ENCODE measurements at regions not wholly inside any gene's neighbourhood (a gene's known extent, or its start where the extent isn't known, plus 50 kb on each side); places are given as distances from the start of the nearest gene placed in this dataset.

DNA sequence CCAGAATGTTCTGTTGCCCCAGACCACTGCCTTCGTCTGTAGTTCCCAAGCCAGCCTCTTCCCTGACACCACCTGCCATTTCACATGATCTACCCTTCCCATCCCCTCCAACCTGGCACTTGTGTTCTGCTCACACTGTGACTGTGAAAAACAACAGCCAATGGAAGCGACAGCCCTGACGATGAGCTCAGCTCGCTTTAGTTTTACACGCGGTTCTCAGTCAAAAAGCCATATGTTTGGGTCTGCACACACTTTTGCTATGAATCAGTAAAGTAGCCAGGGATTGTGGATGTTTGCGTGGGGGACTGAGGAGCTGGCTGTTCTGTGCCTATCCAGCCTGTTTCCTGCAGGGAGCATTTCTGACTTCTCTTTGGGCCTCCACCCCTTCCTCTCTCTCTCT lies 282.7 kb downstream of the WDR11 start:
- Histone ChIP-seq H2AFZ (ENCODE audit: insufficient read depth, low read length, poor library complexity) (no peak overlapping the region), H3K4me1 (ENCODE audit: control insufficient read depth in 1 of 2, insufficient read depth in 2 of 2, low read length in 2 of 2) (no peaks in the 10 kb centered on the region), H3K27me3 (ENCODE audit: insufficient read depth, low read length) (no peaks in the 10 kb centered on the region), H3K4ac (ENCODE audit: low read depth, low read length) (no peak overlapping the region), H4K91ac (ENCODE audit: low read depth, low read length) (no peak overlapping the region), H2BK120ac (ENCODE audit: insufficient read depth, low read length, poor library complexity) (no peak overlapping the region), H3K9ac (ENCODE audit: low read length) (no peak overlapping the region), H3K14ac (ENCODE audit: low read length) (no peak overlapping the region), H3K23ac (ENCODE audit: low read length) (no peak overlapping the region), H3K4me3 (ENCODE audit: low read depth, low read length) (no peak overlapping the region), H2BK5ac (ENCODE audit: low read depth, low read length, poor library complexity) (no peak overlapping the region), H2AK5ac (ENCODE audit: low read length) (no peak overlapping the region), H3K9me3 (ENCODE audit: insufficient read depth, low read depth, low read length) (peaks cover 2% of the 10 kb centered on the region), H2BK12ac (ENCODE audit: low read length) (no peak overlapping the region), H3K36me3 (ENCODE audit: control insufficient read depth in 1 of 2, insufficient read depth in 2 of 2, low read length in 2 of 2) (no peaks in the 10 kb centered on the region), H4K8ac (ENCODE audit: low read depth, low read length) (no peak overlapping the region), H3K27ac (ENCODE audit: low read depth, low read length) (no peak overlapping the region), H3K4me2 (ENCODE audit: low read length) (no peak overlapping the region), H3K18ac (ENCODE audit: low read length) (no peak overlapping the region), H3K79me1 (ENCODE audit: low read length) (no peaks in the 10 kb centered on the region), H3K79me2 (ENCODE audit: control insufficient read depth, insufficient read depth, low read length, poor library complexity) (no peaks in the 10 kb centered on the region), H4K12ac (ENCODE audit: low read depth, low read length) (no peak overlapping the region)
- WGBS (ENCODE audit: extremely low coverage, insufficient coverage, insufficient read length) = no CpG with 5 or more reads among the region's 7 CpGs
- no peak for DNase-seq

DNA sequence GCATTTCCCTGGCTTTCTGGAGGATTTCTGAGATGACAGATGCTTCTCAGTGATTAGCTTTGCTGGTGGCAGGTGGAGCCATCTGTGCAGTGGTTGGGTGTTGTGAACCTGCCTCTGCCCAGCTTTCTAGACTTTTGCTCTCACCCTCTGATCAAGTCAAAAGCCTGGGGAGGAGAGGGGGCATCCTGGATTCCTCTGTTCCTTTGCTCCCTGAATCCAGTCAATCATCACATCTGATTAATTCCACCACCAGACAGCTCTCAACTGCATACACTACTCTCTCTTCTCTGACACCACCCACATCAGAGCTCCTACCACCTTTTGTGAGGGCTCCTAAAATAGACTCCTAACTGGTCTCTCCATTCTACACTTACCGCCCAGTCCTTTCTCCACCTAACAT lies 283.5 kb downstream of the WDR11 start:
- H3K23ac ChIP-seq (ENCODE audit: low read length) = no peak overlapping the region
- H2BK5ac ChIP-seq (ENCODE audit: low read depth, low read length, poor library complexity) = no peak overlapping the region
- H3K4me1 ChIP-seq (ENCODE audit: control insufficient read depth in 1 of 2, insufficient read depth in 2 of 2, low read length in 2 of 2) = no peaks in the 10 kb centered on the region
- H4K12ac ChIP-seq (ENCODE audit: low read depth, low read length) = no peak overlapping the region
- no peak overlapping the region for H3K27ac ChIP-seq (ENCODE audit: low read depth, low read length)
- no peak overlapping the region for H3K14ac ChIP-seq (ENCODE audit: low read length)
- H3K79me1 ChIP-seq (ENCODE audit: low read length) = no peaks in the 10 kb centered on the region
- peaks cover 2% of the 10 kb centered on the region for H3K9me3 ChIP-seq (ENCODE audit: insufficient read depth, low read depth, low read length)
- H3K79me2 ChIP-seq (ENCODE audit: control insufficient read depth, insufficient read depth, low read length, poor library complexity) = no peaks in the 10 kb centered on the region
- no peak overlapping the region for H3K4me3 ChIP-seq (ENCODE audit: low read depth, low read length)
- H3K4ac ChIP-seq (ENCODE audit: low read depth, low read length) = no peak overlapping the region
- H4K8ac ChIP-seq (ENCODE audit: low read depth, low read length) = no peak overlapping the region
- no peak overlapping the region for H2BK12ac ChIP-seq (ENCODE audit: low read length)
- no CpG with 5 or more reads among the region's 1 CpG for WGBS (ENCODE audit: extremely low coverage, insufficient coverage, insufficient read length)
- no peak overlapping the region for H3K4me2 ChIP-seq (ENCODE audit: low read length)
- no peak overlapping the region for H2AFZ ChIP-seq (ENCODE audit: insufficient read depth, low read length, poor library complexity)
- no peak for DNase-seq
- H3K36me3 ChIP-seq (ENCODE audit: control insufficient read depth in 1 of 2, insufficient read depth in 2 of 2, low read length in 2 of 2) = no peaks in the 10 kb centered on the region
- no peak overlapping the region for H4K91ac ChIP-seq (ENCODE audit: low read depth, low read length)
- no peak overlapping the region for H3K18ac ChIP-seq (ENCODE audit: low read length)
- H3K27me3 ChIP-seq (ENCODE audit: insufficient read depth, low read length) = no peaks in the 10 kb centered on the region
- no peak overlapping the region for H3K9ac ChIP-seq (ENCODE audit: low read length)
- H2AK5ac ChIP-seq (ENCODE audit: low read length) = no peak overlapping the region
- H2BK120ac ChIP-seq (ENCODE audit: insufficient read depth, low read length, poor library complexity) = no peak overlapping the region

GRCh38 chr10:121135512-121135911 lies 284.4 kb downstream of the WDR11 start:
- Histone ChIP-seq H3K27ac (ENCODE audit: low read depth, low read length) (no peak overlapping the region), H3K4ac (ENCODE audit: low read depth, low read length) (no peak overlapping the region), H2BK5ac (ENCODE audit: low read depth, low read length, poor library complexity) (no peak overlapping the region), H4K91ac (ENCODE audit: low read depth, low read length) (no peak overlapping the region), H3K9me3 (ENCODE audit: insufficient read depth, low read depth, low read length) (peaks cover 2% of the 10 kb centered on the region), H3K79me1 (ENCODE audit: low read length) (no peaks in the 10 kb centered on the region), H3K36me3 (ENCODE audit: control insufficient read depth in 1 of 2, insufficient read depth in 2 of 2, low read length in 2 of 2) (no peaks in the 10 kb centered on the region), H3K79me2 (ENCODE audit: control insufficient read depth, insufficient read depth, low read length, poor library complexity) (no peaks in the 10 kb centered on the region), H3K27me3 (ENCODE audit: insufficient read depth, low read length) (no peaks in the 10 kb centered on the region), H3K4me1 (ENCODE audit: control insufficient read depth in 1 of 2, insufficient read depth in 2 of 2, low read length in 2 of 2) (no peaks in the 10 kb centered on the region), H2AFZ (ENCODE audit: insufficient read depth, low read length, poor library complexity) (no peak overlapping the region), H3K9ac (ENCODE audit: low read length) (no peak overlapping the region), H2BK120ac (ENCODE audit: insufficient read depth, low read length, poor library complexity) (no peak overlapping the region), H3K4me3 (ENCODE audit: low read depth, low read length) (no peak overlapping the region), H4K8ac (ENCODE audit: low read depth, low read length) (no peak overlapping the region), H2AK5ac (ENCODE audit: low read length) (no peak overlapping the region), H3K4me2 (ENCODE audit: low read length) (no peak overlapping the region), H3K14ac (ENCODE audit: low read length) (no peak overlapping the region), H3K23ac (ENCODE audit: low read length) (no peak overlapping the region), H2BK12ac (ENCODE audit: low read length) (no peak overlapping the region), H4K12ac (ENCODE audit: low read depth, low read length) (no peak overlapping the region), H3K18ac (ENCODE audit: low read length) (no peak overlapping the region)
- no CpG with 5 or more reads among the region's 4 CpGs for WGBS (ENCODE audit: extremely low coverage, insufficient coverage, insufficient read length)
- DNase-seq = no peak

DNA sequence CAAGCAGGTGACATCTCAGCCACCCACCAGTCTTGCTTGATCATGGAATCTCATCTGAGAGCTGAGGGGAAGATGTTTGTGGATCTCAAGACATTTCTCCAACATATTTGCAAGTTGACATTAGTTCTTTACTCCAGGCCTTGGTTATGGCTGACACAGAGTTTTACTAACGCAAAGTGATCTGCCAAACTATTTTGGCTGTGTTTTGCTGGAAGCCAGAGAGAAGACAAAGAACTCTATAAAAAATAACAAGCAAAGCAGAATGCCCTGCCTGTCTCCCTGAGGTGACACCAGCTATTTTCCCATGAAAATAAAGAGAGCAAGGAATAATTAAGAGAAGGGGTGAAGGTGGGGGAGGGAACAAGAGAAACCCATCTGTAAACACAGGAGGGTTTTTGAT lies 286.4 kb downstream of the WDR11 start:
- H3K18ac ChIP-seq (ENCODE audit: low read length) = no peak overlapping the region
- no peak overlapping the region for H2BK120ac ChIP-seq (ENCODE audit: insufficient read depth, low read length, poor library complexity)
- H3K27me3 ChIP-seq (ENCODE audit: insufficient read depth, low read length) = no peaks in the 10 kb centered on the region
- H3K4ac ChIP-seq (ENCODE audit: low read depth, low read length) = no peak overlapping the region
- no peaks in the 10 kb centered on the region for H3K79me2 ChIP-seq (ENCODE audit: control insufficient read depth, insufficient read depth, low read length, poor library complexity)
- no peak overlapping the region for H2AFZ ChIP-seq (ENCODE audit: insufficient read depth, low read length, poor library complexity)
- H2AK5ac ChIP-seq (ENCODE audit: low read length) = no peak overlapping the region
- H3K9me3 ChIP-seq (ENCODE audit: insufficient read depth, low read depth, low read length) = peaks cover 3% of the 10 kb centered on the region
- no peak overlapping the region for H2BK12ac ChIP-seq (ENCODE audit: low read length)
- H3K4me1 ChIP-seq (ENCODE audit: control insufficient read depth in 1 of 2, insufficient read depth in 2 of 2, low read length in 2 of 2) = no peaks in the 10 kb centered on the region
- H3K23ac ChIP-seq (ENCODE audit: low read length) = no peak overlapping the region
- H3K36me3 ChIP-seq (ENCODE audit: control insufficient read depth in 1 of 2, insufficient read depth in 2 of 2, low read length in 2 of 2) = no peaks in the 10 kb centered on the region
- no peak overlapping the region for H4K12ac ChIP-seq (ENCODE audit: low read depth, low read length)
- H3K4me2 ChIP-seq (ENCODE audit: low read length) = no peak overlapping the region
- no peak overlapping the region for H4K91ac ChIP-seq (ENCODE audit: low read depth, low read length)
- no peak overlapping the region for H3K4me3 ChIP-seq (ENCODE audit: low read depth, low read length)
- no CpG with 5 or more reads among the region's 1 CpG for WGBS (ENCODE audit: extremely low coverage, insufficient coverage, insufficient read length)
- DNase-seq = no peak
- H3K9ac ChIP-seq (ENCODE audit: low read length) = no peak overlapping the region
- no peak overlapping the region for H4K8ac ChIP-seq (ENCODE audit: low read depth, low read length)
- H3K14ac ChIP-seq (ENCODE audit: low read length) = no peak overlapping the region
- no peak overlapping the region for H3K27ac ChIP-seq (ENCODE audit: low read depth, low read length)
- H3K79me1 ChIP-seq (ENCODE audit: low read length) = no peaks in the 10 kb centered on the region
- H2BK5ac ChIP-seq (ENCODE audit: low read depth, low read length, poor library complexity) = no peak overlapping the region

Measured in trophoblast cell (in vitro differentiated cells and primary cell).